HEK293 (cell line): ENCODE measurements at regions not wholly inside any gene's neighbourhood (a gene's known extent, or its start where the extent isn't known, plus 50 kb on each side); places are given as distances from the start of the nearest gene placed in this dataset.

Source experiments
- MEIS1 ChIP-seq: sonication (generic); formaldehyde crosslinking; IDR thresholded peaks from 2 replicates; pipeline ENCODE4 v1.8.1; 2022; ENCODE audit warnings: missing genetic modification reagents, mild to moderate bottlenecking, borderline replicate concordance
- SP2 ChIP-seq: fragments of 450-650 bp; formaldehyde crosslinking; IDR thresholded peaks from 2 replicates; pipeline ENCODE4 v1.5.1; 2016; ENCODE audit warnings: missing biosample characterization, missing genetic modification characterization
- TCF7L2 ChIP-seq: IDR thresholded peaks from 2 replicates; pipeline ENCODE4 v1.6.1; 2011; ENCODE audit warnings: low read depth, mild to moderate bottlenecking, inconsistent platforms, low read length, moderate library complexity, borderline replicate concordance
- YY1 ChIP-seq: fragments of 450-650 bp; formaldehyde crosslinking; IDR thresholded peaks from 2 replicates; pipeline ENCODE4 v1.5.1; 2018; ENCODE audit warnings: missing biosample characterization, missing genetic modification characterization
- ZBTB21 ChIP-seq: fragments of 450-650 bp; formaldehyde crosslinking; IDR thresholded peaks from 2 replicates; pipeline ENCODE4 v1.5.1; 2017; ENCODE audit warnings: missing biosample characterization, missing genetic modification characterization
- ZFP3 ChIP-seq: fragments of 450-650 bp; formaldehyde crosslinking; IDR thresholded peaks from 2 replicates; pipeline ENCODE4 v1.5.1; 2016; ENCODE audit warnings: low read depth, missing biosample characterization, missing genetic modification characterization
- ZFP37 ChIP-seq: fragments of 450-650 bp; formaldehyde crosslinking; IDR thresholded peaks from 2 replicates; pipeline ENCODE4 v1.5.1; 2016; ENCODE audit warnings: missing biosample characterization, missing genetic modification characterization
- ZNF132 ChIP-seq: fragments of 450-650 bp; formaldehyde crosslinking; IDR thresholded peaks from 2 replicates; pipeline ENCODE4 v1.5.1; 2017; ENCODE audit warnings: missing biosample characterization, missing genetic modification characterization, borderline replicate concordance
- ZNF133 ChIP-seq: fragments of 450-650 bp; formaldehyde crosslinking; IDR thresholded peaks from 2 replicates; pipeline ENCODE4 v1.5.1; 2016; ENCODE audit warnings: missing biosample characterization, missing genetic modification characterization
- ZNF658 ChIP-seq: fragments of 450-650 bp; formaldehyde crosslinking; IDR thresholded peaks from 2 replicates; pipeline ENCODE4; 2016; ENCODE audit warnings: missing biosample characterization, missing genetic modification characterization
- ZNF677 ChIP-seq: fragments of 450-650 bp; IDR thresholded peaks from 2 replicates; pipeline ENCODE4 v1.5.0; 2018; ENCODE audit warnings: missing biosample characterization, mild to moderate bottlenecking, missing genetic modification characterization, moderate library complexity
- ZNF776 ChIP-seq: fragments of 450-650 bp; formaldehyde crosslinking; IDR thresholded peaks from 2 replicates; pipeline ENCODE4 v1.5.0; 2017; ENCODE audit warnings: missing biosample characterization, missing genetic modification characterization, borderline replicate concordance
- TF ChIP-seq, protein P1 (sequence below): fragments of 450-650 bp; formaldehyde crosslinking; IDR thresholded peaks from 2 replicates; pipeline ENCODE4 v1.5.1; 2016; ENCODE audit warnings: missing biosample characterization, missing genetic modification characterization
- TF ChIP-seq, protein P2 (sequence below): fragments of 450-650 bp; formaldehyde crosslinking; IDR thresholded peaks from 2 replicates; pipeline ENCODE4 v1.5.1; 2016; ENCODE audit warnings: missing biosample characterization, missing genetic modification characterization

GRCh38 chr16:65756163-65756562 lies 610.3 kb upstream of the CDH5 start:
- TF ChIP-seq ZNF776 (tag by site-specific recombination) (no peak), ZFP37 (no peak), SP2 (no peak), ZNF658 (tag by site-specific recombination) (no peak), ZBTB21 (no peak), ZNF132 (tag by site-specific recombination) (no peak), ZFP3 (tag by site-specific recombination) (no peak), ZNF133 (no peak), TCF7L2 (no peak), MEIS1 (CRISPR knock-in tag) (no peak), YY1 (tag by site-specific recombination) (no peak), ZNF677 (tag by site-specific recombination) (no peak)
- TF ChIP-seq, protein P1, sequence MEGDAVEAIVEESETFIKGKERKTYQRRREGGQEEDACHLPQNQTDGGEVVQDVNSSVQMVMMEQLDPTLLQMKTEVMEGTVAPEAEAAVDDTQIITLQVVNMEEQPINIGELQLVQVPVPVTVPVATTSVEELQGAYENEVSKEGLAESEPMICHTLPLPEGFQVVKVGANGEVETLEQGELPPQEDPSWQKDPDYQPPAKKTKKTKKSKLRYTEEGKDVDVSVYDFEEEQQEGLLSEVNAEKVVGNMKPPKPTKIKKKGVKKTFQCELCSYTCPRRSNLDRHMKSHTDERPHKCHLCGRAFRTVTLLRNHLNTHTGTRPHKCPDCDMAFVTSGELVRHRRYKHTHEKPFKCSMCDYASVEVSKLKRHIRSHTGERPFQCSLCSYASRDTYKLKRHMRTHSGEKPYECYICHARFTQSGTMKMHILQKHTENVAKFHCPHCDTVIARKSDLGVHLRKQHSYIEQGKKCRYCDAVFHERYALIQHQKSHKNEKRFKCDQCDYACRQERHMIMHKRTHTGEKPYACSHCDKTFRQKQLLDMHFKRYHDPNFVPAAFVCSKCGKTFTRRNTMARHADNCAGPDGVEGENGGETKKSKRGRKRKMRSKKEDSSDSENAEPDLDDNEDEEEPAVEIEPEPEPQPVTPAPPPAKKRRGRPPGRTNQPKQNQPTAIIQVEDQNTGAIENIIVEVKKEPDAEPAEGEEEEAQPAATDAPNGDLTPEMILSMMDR (tag by site-specific recombination): no peak
- TF ChIP-seq, protein P2, sequence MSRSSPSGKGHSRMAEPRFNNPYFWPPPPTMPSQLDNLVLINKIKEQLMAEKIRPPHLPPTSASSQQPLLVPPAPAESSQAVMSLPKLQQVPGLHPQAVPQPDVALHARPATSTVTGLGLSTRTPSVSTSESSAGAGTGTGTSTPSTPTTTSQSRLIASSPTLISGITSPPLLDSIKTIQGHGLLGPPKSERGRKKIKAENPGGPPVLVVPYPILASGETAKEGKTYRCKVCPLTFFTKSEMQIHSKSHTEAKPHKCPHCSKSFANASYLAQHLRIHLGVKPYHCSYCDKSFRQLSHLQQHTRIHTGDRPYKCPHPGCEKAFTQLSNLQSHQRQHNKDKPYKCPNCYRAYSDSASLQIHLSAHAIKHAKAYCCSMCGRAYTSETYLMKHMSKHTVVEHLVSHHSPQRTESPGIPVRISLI (tag by site-specific recombination): no peak
